ENCODE measurements at regions not wholly inside any gene's neighbourhood (a gene's known extent, or its start where the extent isn't known, plus 50 kb on each side); places are given as distances from the start of the nearest gene placed in this dataset.
A peak's percentile ranks its signal among the peaks of the same experiment; 100 is the strongest.

GRCh38 chr16:58938811-58939210 lies 204.7 kb upstream of the GOT2 start:
- Histone ChIP-seq H2AFZ (ENCODE audit: low read depth, low read length) (no peak overlapping the region), H3K27ac (ENCODE audit: low read length) (no peak overlapping the region), H3K9me3 (ENCODE audit: low read length) (no peaks in the 10 kb centered on the region), H3K36me3 (ENCODE audit: insufficient read depth, low read length) (no peaks in the 10 kb centered on the region), H3K27me3 (ENCODE audit: insufficient read depth, low read depth, low read length) (no peaks in the 10 kb centered on the region), H3K9me2 (ENCODE audit: insufficient read depth, low read length) (no peaks in the 10 kb centered on the region), H4K20me1 (ENCODE audit: insufficient read depth) (no peaks in the 10 kb centered on the region), H3K9ac (ENCODE audit: low read length) (no peak overlapping the region), H3K4me2 (ENCODE audit: low read length) (no peak overlapping the region), H3F3A (ENCODE audit: insufficient read depth, low read length, poor library complexity, severe bottlenecking) (no peaks in the 10 kb centered on the region), H3K4me3 (ENCODE audit: low read length) (no peak overlapping the region), H3K79me2 (replicated peaks; ENCODE audit: insufficient read depth, low read length) (no peaks in the 10 kb centered on the region)
- TF ChIP-seq EZH2 (IDR thresholded peaks at IDR 0.05; ENCODE audit: borderline replicate concordance, insufficient read depth, low read length, poor library complexity, severe bottlenecking) = no peak
- peak; percentile 38 for TF ChIP-seq POLR2AphosphoS5 (IDR thresholded peaks at IDR 0.05)

- Histone ChIP-seq H2AFZ (ENCODE audit: low read depth, low read length) (no peak overlapping the region), H3K36me3 (ENCODE audit: insufficient read depth, low read length) (no peaks in the 10 kb centered on the region), H3K9ac (ENCODE audit: low read length) (no peak overlapping the region), H3K9me3 (ENCODE audit: low read length) (no peaks in the 10 kb centered on the region), H3F3A (ENCODE audit: insufficient read depth, low read length, poor library complexity, severe bottlenecking) (no peaks in the 10 kb centered on the region), H4K20me1 (ENCODE audit: insufficient read depth) (no peaks in the 10 kb centered on the region), H3K79me2 (replicated peaks; ENCODE audit: insufficient read depth, low read length) (no peaks in the 10 kb centered on the region), H3K27me3 (ENCODE audit: insufficient read depth, low read depth, low read length) (no peaks in the 10 kb centered on the region), H3K27ac (ENCODE audit: low read length) (no peak overlapping the region), H3K4me2 (ENCODE audit: low read length) (no peak overlapping the region), H3K4me3 (ENCODE audit: low read length) (no peak overlapping the region), H3K9me2 (ENCODE audit: insufficient read depth, low read length) (no peaks in the 10 kb centered on the region)
- TF ChIP-seq POLR2AphosphoS5 (IDR thresholded peaks at IDR 0.05) = no peak
- TF ChIP-seq SMC3 (conservative IDR thresholded peaks at IDR 0.05; ENCODE audit: poor library complexity) = no peak
- TF ChIP-seq REST (IDR thresholded peaks at IDR 0.05; ENCODE audit: borderline replicate concordance) = no peak
- no peak for TF ChIP-seq EP300 (conservative IDR thresholded peaks at IDR 0.05; ENCODE audit: poor library complexity, severe bottlenecking)
- no peak for TF ChIP-seq MXI1 (conservative IDR thresholded peaks at IDR 0.05; ENCODE audit: poor library complexity, severe bottlenecking)
- TF ChIP-seq TAF1 (IDR thresholded peaks at IDR 0.05; ENCODE audit: low read depth) = no peak
- no peak for TF ChIP-seq CTCF (IDR thresholded peaks at IDR 0.05; ENCODE audit: poor library complexity, severe bottlenecking)
- no peak for TF ChIP-seq RAD21 (conservative IDR thresholded peaks at IDR 0.05)
- no peak for TF ChIP-seq EZH2 (IDR thresholded peaks at IDR 0.05; ENCODE audit: borderline replicate concordance, insufficient read depth, low read length, poor library complexity, severe bottlenecking)
Measured at GRCh38 chr16:58937661-58938060, 203.5 kb upstream of the GOT2 start.

- Histone ChIP-seq H4K20me1 (ENCODE audit: insufficient read depth) (no peaks in the 10 kb centered on the region), H3K36me3 (ENCODE audit: insufficient read depth, low read length) (no peaks in the 10 kb centered on the region), H3K4me2 (ENCODE audit: low read length) (no peak overlapping the region), H3K9ac (ENCODE audit: low read length) (no peak overlapping the region), H3K4me3 (ENCODE audit: low read length) (no peak overlapping the region), H3K79me2 (replicated peaks; ENCODE audit: insufficient read depth, low read length) (no peaks in the 10 kb centered on the region), H3K9me2 (ENCODE audit: insufficient read depth, low read length) (no peaks in the 10 kb centered on the region), H3K27ac (ENCODE audit: low read length) (no peak overlapping the region), H3K9me3 (ENCODE audit: low read length) (no peaks in the 10 kb centered on the region), H2AFZ (ENCODE audit: low read depth, low read length) (no peak overlapping the region), H3K27me3 (ENCODE audit: insufficient read depth, low read depth, low read length) (no peaks in the 10 kb centered on the region), H3F3A (ENCODE audit: insufficient read depth, low read length, poor library complexity, severe bottlenecking) (no peaks in the 10 kb centered on the region)
- TF ChIP-seq MXI1 (conservative IDR thresholded peaks at IDR 0.05; ENCODE audit: poor library complexity, severe bottlenecking) (no peak), EP300 (conservative IDR thresholded peaks at IDR 0.05; ENCODE audit: poor library complexity, severe bottlenecking) (no peak)
Measured at GRCh38 chr16:58933186-58933585, 199.1 kb upstream of the GOT2 start.

Data from neural cell (in vitro differentiated cells).